NCI-H2107 treated with DMSO at 0.1 percent for 48 hours (cell line): ENCODE measurements at regions not wholly inside any gene's neighbourhood (a gene's known extent, or its start where the extent isn't known, plus 50 kb on each side); places are given as distances from the start of the nearest gene placed in this dataset.
"Not testable (repeated sequence)": the region's sequence is repeated elsewhere in the genome, so short reads cannot be mapped to it uniquely, and the experiment has no call there.

Experiments
- DNase-seq: peaks from one replicate; lab custom pipeline; 2025; ENCODE audit not compliant: unreplicated experiment; lab: John Stamatoyannopoulos, UW

- no peak for DNase-seq
Measured at GRCh38 chr7:96562458-96562857, 147.2 kb downstream of the SEM1 start.

GRCh38 chr7:96561892-96562291, 147.8 kb downstream of the SEM1 start:
- DNase-seq, result no peak

- no peak for DNase-seq
Measured at GRCh38 chr7:96558530-96558929, 151.1 kb downstream of the SEM1 start.

- DNase-seq, result no peak
Measured at GRCh38 chr7:96558093-96558492, 151.6 kb downstream of the SEM1 start.

DNA sequence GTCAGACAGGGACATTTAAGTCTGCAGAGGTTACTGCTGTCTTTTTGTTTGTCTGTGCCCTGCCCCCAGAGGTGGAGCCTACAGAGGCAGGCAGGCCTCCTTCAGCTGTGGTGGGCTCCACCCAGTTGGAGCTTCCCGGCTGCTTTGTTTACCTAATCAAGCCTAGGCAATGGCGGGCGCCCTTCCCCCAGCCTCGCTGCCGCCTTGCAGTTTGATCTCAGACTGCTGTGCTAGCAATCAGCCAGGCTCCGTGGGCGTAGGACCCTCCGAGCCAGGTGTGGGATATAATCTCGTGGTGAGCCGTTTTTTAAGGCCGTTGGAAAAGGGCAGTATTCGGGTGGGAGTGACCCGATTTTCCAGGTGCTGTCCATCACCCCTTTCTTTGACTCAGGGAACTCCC, 152.0 kb downstream of the SEM1 start:
- not testable (repeated sequence) for DNase-seq

GRCh38 chr7:96548664-96549063, 161.0 kb downstream of the SEM1 start:
- DNase-seq, result peak; percentile 94

DNA sequence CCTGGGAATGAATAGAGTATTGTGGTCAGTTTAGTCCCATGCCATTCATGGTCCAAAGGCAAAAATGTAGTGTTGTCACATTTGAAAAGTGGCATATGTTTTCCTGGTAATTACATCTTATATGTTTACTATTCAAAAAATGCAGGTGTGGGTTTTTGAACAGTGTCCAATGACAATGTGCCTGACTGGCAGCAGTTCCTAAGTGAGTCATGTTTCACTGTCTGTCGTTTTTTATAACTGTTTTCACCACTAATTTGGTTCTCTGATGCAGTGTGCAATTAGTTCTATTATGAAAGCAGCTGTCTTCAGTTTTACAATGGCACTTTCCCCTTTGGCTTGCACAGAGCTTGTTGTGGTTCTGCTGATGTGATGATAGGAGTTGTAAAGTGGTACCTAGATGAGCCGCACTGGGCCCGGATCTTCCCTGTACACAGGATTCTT, 162.3 kb downstream of the SEM1 start:
- DNase-seq, result peak; percentile 99

DNA sequence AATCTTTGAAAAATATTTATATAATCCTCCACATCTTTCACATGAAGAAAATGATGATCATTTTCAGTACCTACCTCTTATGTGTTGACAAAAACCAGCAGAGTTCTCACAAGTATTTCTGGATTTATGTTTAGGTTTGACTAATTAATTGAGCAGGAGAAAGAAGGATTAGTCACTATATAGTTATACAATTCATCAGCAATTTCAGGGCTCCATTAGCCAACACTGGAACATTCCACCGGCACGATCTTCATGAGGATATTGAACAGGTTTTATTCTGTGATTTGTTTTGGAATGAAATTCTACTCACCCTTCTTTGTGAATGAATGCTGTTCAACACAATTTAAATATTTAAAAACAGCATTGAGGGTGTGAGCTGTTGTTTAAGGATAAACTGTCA, 163.2 kb downstream of the SEM1 start:
- DNase-seq, result no peak

DNA sequence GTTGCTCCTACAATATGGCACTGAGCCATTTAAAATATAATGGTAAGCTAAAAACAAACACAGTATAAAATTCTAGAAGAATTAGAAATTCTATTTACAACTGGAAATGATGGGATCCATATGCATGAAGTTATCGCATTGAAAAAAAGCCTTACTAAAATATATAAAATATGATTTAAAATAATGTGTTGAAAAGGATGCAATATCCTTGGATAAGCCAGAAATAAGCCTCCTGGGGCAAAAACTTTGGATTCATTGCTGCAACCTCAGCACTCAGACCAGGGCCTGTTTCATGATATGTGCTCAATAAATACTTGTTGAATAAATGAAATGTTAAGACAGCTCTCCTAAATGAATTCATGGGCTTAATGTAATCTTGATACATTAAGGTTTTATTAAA, 170.2 kb downstream of the SEM1 start:
- DNase-seq, result no peak

DNA sequence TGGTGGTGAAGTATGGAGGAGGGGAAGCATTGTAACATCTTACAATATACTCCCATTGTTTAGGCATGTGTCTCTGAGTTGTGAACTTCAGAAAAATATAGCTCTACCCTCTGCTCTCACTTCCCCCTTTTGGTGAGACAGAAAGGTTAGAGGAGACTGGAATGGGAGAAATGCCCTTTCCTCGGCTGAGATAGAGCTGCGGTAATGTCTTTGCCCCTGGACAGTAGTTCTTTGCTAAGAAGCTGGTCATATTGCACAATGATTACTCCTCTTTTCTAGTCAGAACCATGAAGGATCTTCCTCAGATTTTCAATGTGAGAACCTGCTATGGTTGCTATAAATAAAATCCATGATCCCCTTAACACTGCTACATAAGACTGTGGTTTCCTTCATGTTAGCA, 171.0 kb downstream of the SEM1 start:
- no peak for DNase-seq

DNA sequence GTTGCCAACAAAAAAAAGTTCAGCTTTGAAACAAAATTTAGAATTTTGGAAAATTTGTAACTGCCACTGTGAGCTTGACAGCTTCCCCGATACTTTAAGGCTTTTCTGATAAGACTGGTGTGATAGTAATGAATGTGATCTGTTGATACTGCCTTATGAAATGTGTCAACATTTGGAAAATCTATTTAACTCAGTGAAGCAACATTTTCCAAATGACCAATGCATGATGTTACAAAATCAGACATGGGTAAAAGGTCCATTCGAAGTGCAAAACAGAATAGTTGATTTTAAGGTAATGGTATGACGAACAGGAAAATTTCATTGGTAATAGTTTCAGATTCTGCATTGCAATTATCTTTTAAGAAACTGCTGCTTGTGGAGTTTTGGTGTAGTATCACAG, 175.4 kb downstream of the SEM1 start:
- no peak for DNase-seq

- no peak for DNase-seq
Measured at GRCh38 chr7:96532428-96532935, 177.2 kb downstream of the SEM1 start.

GRCh38 chr7:96531331-96531730, 178.3 kb downstream of the SEM1 start:
- no peak for DNase-seq

- no peak for DNase-seq
Measured at GRCh38 chr7:96530786-96531185, 178.9 kb downstream of the SEM1 start.

DNA sequence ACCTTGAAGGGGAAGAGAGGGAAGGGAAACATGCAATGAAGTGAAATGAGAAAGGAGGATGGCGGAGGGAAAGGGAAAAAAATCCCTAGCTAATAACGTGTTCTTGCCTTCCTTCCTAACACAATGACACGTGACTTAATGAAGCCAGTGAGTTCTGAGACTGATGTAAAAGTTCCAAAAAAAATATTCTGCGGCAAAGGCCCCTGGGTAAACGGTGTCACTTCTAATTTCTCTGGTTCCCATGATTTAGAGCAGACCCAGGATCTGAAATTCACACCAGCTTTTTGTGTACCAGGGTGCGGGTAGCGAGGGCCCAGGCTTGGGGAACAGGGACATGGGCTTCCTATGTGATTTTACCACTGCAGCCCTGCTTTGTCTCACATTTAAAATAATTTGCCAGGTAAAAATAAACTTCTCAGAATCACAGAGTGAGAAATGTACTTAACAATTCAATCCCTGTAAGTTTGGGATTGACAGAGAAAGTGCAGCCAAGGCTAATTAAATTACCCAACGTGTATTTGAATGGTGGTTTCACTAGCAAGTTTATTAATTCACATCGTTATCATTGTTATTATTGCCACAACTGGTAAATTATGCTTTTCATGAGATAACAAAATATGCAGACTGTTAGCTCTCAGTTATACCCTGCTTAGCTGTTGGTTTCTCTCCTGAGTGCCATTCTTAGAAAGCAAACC, 182.4 kb downstream of the SEM1 start:
- DNase-seq, result no peak

- DNase-seq, result no peak
Measured at GRCh38 chr7:96526496-96526895, 183.2 kb downstream of the SEM1 start.

DNA sequence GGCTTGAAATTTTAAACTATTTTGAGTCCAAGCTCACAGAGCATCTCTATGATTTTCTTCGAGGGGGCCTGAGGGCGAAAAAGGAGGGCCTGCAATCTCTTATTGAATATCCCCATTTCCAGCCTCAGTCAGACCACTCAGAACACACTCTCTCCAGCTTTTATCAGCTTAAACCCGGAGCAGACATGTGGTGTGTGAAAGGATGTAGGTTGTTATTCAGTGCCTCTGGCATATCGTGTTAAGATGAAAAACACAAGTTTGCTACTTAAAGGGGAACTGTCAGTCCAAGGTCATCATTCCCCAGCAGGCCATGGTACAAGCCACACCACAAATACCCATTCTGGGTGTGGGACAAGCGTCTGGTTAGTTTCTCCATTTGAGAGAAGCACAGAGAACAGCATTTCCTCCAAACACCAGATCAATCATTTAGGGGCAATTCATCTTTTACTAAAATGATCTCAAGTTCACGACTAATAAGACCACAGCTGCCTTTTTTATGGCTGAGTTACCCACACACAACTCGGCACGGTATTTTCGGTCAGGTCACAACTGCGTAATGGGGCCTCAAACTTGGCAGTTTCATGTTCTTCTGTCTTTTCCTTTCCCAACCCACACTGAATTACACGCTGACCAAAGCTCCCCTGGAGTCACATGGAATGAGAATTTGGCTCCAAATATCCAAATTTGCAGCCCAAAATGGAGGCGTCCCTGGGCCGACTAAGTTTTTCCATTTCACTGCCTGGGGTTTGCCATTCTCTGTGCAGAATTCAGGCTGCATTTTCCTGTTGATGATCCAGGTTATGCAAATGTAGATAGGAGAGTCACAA, 188.4 kb downstream of the SEM1 start:
- no peak for DNase-seq

DNA sequence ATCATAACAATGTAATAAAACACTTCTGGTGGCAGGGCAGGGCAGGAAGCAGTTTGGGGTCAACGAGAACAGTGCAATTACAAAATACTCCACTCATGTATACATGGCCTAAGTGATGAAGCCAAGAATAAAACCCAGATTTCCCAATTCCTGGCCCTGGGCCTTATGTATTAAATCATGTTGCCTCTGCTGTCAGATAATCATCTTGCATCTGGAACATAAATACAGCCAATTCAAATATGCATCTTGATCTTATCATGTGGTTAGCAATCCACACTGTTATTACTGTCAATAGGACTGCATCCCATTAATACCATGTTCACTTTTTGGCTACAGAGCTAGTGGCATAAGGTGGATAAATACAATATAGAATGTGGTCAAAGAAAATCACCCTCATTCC, 186.5 kb upstream of the SLC25A13 start:
- DNase-seq, result no peak

GRCh38 chr7:96503597-96503996, 181.7 kb upstream of the SLC25A13 start:
- no peak for DNase-seq

DNA sequence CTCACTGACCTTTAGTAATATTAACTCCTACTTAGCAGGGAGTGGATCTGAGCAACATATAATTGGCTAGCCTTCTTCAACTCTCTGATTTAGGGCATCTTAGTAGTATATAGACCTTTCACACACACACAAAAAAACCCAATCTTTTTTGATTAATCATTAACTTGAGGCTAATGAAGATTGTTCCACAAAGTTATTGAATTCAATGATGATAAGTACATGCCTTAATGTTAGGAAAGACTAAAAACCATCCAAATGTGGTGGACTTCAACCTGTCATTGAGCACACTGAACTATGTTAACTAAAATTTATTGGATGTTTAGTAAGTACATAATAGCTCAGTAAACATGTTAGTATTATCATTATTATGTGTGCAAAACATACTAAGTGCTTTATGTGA, 179.4 kb upstream of the SLC25A13 start:
- no peak for DNase-seq

DNA sequence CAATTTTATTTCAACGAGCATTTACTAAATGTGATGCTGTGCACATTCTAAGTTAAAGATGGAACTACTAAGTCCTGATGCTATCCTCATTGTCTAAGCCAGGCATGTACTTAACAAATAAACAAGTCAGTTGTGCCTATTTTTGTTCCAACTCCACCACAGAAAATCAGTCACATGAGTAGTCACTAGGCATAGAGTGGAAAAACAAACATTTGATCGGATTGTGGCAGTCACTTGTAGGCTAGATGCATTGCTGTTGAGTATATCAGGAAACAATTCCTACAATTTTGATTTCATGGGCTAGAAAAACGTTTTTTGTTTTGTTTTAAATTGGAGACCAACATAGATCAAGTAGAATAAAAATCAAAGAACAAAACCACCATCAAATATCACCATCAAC, 177.6 kb upstream of the SLC25A13 start:
- DNase-seq, result peak; percentile 77

DNA sequence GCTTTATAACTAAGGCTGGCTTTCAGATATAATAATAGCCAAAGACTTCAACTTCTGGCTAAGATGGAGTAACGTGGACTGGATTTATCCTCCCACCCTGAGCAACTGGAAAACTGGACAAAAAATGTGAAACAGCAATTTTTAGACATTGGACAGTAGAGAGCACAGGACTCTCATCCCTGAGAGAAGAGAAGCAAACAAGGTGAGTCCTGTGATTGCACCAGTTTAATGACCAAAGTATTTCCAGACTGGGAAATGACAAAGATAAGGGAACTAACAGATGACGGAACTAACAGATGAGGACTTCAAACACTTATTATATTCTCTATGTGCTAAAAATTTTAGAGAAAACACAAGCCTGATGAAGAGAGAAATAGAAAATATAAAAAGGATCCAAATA, 175.7 kb upstream of the SLC25A13 start:
- DNase-seq, result no peak
